ENCODE measurements at regions not wholly inside any gene's neighbourhood (a gene's known extent, or its start where the extent isn't known, plus 50 kb on each side); places are given as distances from the start of the nearest gene placed in this dataset.

DNA sequence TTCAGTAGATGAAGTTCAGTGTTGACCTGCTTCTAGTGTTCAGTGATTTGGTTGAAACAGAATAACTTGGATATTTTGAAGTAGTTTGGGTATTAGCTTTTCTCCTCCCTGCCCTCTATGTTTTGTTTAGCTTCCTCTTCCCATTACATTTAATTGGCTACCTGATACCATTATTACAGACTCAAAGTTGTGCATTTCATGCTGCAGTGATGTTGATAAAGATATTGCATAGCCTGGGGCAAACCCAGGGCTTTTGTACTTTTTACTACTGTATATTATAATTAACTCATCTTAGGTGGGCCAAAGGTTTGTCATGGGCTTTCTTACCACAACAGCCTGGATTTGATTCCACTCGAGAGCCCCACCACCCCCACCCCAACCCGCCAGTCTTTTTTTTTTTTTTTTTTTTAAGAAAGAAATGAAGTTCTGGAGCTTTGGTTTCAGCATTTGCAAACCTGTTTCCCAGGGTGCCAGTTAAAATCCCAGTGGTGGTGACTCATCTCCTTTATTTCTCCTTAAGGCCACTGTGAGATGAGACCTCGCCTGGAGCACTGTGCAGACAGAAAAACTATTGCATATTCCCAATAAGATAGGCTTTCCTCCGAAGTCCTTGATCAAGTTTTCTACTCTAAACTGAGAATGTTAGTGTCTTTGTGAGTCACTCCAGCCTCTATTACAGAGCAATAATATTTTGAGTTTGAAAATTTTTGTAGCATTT is 393.7 kb upstream of the FANCL start:
- no peak overlapping the region for H3K4me3 ChIP-seq (ENCODE audit: low read depth, low read length)
- no peak for TF ChIP-seq CTCF (IDR thresholded peaks at IDR 0.05; ENCODE audit: low read depth, low read length)

DNA sequence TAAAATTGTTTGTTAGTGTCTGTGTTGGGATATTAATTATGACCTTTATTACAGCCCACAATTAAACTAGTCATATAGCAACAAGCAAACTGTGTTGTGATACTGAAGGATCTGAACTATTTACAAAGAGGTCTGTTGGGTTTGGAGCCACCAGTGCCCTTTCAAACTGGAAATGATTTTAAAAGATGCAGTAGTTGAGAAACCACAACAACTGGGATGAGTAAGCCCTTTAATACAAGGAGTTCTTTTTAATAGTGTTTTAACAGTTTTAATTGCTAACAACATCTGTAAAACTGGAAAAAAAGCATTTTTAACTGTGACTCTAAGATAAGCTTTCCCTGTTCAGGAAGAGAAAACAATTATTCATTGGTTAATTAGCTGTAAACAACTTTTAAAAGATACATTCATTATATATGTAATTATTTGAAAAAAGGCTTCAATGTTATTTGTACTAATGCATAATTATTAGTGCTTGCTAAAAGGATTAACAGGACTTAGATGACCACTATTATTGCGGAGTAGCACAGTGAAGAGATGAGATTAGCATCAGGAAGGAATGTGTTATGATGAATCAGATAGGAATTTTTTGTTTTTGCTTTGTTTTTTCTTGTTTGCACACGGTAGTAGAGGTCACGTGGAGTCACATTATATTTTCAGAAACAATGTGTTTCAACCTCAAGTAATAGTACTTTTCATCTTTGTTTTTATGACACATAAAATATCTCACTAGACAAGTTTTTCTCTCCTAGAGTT is 392.7 kb upstream of the FANCL start:
- no peak for TF ChIP-seq CTCF (IDR thresholded peaks at IDR 0.05; ENCODE audit: low read depth, low read length)
- H3K4me3 ChIP-seq (ENCODE audit: low read depth, low read length): no peak overlapping the region

GRCh38 chr2:58631986-58632385 is 390.9 kb upstream of the FANCL start:
- no peak overlapping the region for H3K4me3 ChIP-seq (ENCODE audit: low read depth, low read length)
- no peak for TF ChIP-seq CTCF (IDR thresholded peaks at IDR 0.05; ENCODE audit: low read depth, low read length)

DNA sequence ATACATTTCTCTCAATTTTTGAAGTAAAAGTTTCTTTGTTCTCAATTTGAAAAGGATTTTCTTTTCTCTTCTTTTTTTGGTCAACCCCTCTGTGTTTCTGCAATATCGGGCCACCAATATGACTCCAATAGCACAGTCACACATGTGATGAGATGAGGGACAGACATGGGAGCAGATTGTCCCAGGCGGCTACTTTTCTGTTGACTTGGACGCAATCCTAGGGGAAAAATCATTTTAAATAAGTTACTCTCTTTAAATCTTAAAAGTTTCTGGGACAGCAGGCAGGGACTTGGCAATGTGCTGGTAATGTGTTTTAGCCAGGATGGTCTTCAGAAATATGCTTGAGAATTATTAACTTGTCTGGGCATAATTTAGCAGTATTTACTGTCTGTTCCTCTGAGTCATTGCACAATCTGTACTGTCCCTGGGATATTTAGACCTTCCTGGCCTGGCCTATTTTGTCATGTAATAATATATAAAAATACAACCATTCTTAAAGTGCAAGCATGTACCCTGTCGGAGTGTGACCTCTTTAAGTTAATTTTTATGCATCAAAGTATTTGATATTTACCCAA is 388.5 kb upstream of the FANCL start:
- no peak for TF ChIP-seq CTCF (IDR thresholded peaks at IDR 0.05; ENCODE audit: low read depth, low read length)
- no peak overlapping the region for H3K4me3 ChIP-seq (ENCODE audit: low read depth, low read length)

DNA sequence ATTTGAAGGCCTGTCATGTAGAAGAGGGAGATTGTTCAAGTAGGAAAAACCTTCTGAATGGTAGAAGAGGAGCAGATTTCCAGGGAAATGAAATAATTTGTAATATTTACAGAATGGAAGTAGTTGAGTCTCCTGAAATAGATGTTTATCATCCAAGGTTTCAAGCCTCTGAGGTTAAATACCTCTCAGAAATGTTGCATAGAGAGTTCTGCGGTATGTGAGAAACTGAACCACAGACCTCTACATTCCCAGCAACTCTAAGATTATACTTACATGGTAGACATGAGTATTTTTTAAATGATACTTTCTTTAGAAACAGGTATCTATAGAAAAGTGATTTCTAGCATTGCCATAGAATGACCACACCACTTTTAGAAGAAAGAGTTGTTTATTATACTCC is 379.8 kb upstream of the FANCL start:
- H3K4me3 ChIP-seq (ENCODE audit: low read depth, low read length): no peak overlapping the region
- TF ChIP-seq CTCF (IDR thresholded peaks at IDR 0.05; ENCODE audit: low read depth, low read length): no peak

DNA sequence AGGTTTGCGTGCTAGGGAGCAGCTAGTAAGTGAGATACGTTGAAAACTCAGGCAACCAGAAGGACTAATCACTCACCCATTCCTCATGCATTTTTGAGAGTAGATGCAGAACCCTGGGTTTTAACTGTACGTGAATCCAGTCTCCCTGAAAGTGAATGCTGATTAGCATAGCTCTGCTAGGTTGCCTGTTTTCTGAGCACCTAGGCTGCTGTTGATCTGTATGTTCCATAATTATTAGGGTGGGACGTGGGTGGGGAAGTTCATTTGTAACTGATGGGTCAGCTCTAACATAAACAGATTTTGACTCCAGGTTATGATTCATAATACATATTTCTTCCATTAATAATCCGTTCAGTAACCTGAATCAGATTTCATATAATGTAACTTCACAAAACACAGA is 379.0 kb upstream of the FANCL start:
- no peak for TF ChIP-seq CTCF (IDR thresholded peaks at IDR 0.05; ENCODE audit: low read depth, low read length)
- no peak overlapping the region for H3K4me3 ChIP-seq (ENCODE audit: low read depth, low read length)

GRCh38 chr2:58616961-58617360 is 375.8 kb upstream of the FANCL start:
- no peak for TF ChIP-seq CTCF (IDR thresholded peaks at IDR 0.05; ENCODE audit: low read depth, low read length)

More at GRCh38 chr2:58616961-58617360, 375.8 kb upstream of the FANCL start:
- H3K4me3 ChIP-seq (ENCODE audit: low read depth, low read length): no peak overlapping the region

All from WI38 (cell line).